Activated naive CD4-positive, alpha-beta T cell treated with anti-CD3 and anti-CD28 coated beads, Interleukin-2, amount 50 U/mL, for 72 hours (primary cell): ENCODE measurements at regions not wholly inside any gene's neighbourhood (a gene's known extent, or its start where the extent isn't known, plus 50 kb on each side); places are given as distances from the start of the nearest gene placed in this dataset.
A peak's percentile ranks its signal among the peaks of the same experiment; 100 is the strongest.

Experiments
- ATAC-seq, 2 donors: fragments of 150-1000 bp; cut with Tn5 transposase; 2 replicates each; pipeline ENCODE4 v1.10.0; 2021; ENCODE audit warnings: mild to moderate bottlenecking in 2 of 2, moderate library complexity in 2 of 2
- DNase-seq, 2 donors: peaks; one replicate each; pipeline ENCODE4 v3.0.0; 2021 to 2022; ENCODE audit warnings: low spot score in 2 of 2
- H3K27ac Mint-ChIP-seq, 2 donors: one replicate each; pipeline ENCODE4 v1.8.0; 2022; ENCODE audit warnings: mild to moderate bottlenecking in 2 of 2, mixed read lengths in 2 of 2
- H3K36me3 Mint-ChIP-seq, 2 donors: one replicate each; pipeline ENCODE4 v1.8.0; 2022; ENCODE audit warnings: mixed read lengths in 2 of 2
- H3K9me3 Mint-ChIP-seq, 2 donors: one replicate each; pipeline ENCODE4 v1.8.0; 2022; ENCODE audit warnings: mixed read lengths in 2 of 2

- H3K36me3 Mint-ChIP-seq = peaks cover 0 to 10% of the 10 kb centered on the region in 2 donors
- H3K27ac Mint-ChIP-seq = no peak overlapping the region
- peaks cover 6 to 8% of the 10 kb centered on the region in 2 donors for H3K9me3 Mint-ChIP-seq
- no peak for ATAC-seq
- no peak for DNase-seq
These were observed 159.3 kb downstream of the DYRK2 start for GRCh38 chr12:67807814-67808213.

DNA sequence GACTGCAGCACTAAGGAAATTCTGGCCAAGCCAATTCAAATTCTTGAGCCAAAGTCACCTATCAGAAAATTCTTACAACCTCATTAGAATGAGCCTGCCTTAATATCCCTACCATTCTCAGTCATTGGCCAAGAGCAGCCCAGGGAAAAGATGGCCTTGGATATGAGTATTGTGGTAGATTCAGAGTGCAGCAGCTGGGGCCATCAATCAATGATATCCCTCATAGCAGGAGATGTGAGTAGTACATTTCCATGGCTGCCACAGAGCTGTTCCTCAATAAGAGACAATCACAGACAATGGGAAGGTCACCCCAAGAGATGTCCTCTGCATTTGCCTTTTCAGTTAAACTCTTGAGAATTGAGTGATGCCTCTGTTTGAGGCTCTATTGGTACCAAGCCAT is 161.6 kb downstream of the DYRK2 start:
- no peak for ATAC-seq
- Mint-ChIP-seq H3K9me3 (peaks cover 8 to 12% of the 10 kb centered on the region in 2 donors), H3K36me3 (peaks cover 0 to 10% of the 10 kb centered on the region in 2 donors), H3K27ac (no peak overlapping the region)
- DNase-seq = no peak

- DNase-seq (no peak), ATAC-seq (peak; percentile 69 to 77)
- peaks cover 0 to 10% of the 10 kb centered on the region in 2 donors for H3K36me3 Mint-ChIP-seq
- peaks cover 8 to 12% of the 10 kb centered on the region in 2 donors for H3K9me3 Mint-ChIP-seq
- H3K27ac Mint-ChIP-seq = no peak overlapping the region
These were observed 163.2 kb downstream of the DYRK2 start for GRCh38 chr12:67811437-67812361.

GRCh38 chr12:67813456-67813904 is 164.9 kb downstream of the DYRK2 start:
- Mint-ChIP-seq H3K36me3 (peaks cover 0 to 10% of the 10 kb centered on the region in 2 donors), H3K9me3 (peaks cover 8 to 12% of the 10 kb centered on the region in 2 donors), H3K27ac (no peak overlapping the region)
- no peak for ATAC-seq
- DNase-seq = no peak

GRCh38 chr12:67816269-67816668 is 167.7 kb downstream of the DYRK2 start:
- ATAC-seq (no peak), DNase-seq (no peak)
- Mint-ChIP-seq H3K9me3 (peaks cover 7 to 9% of the 10 kb centered on the region in 2 donors), H3K27ac (no peak overlapping the region), H3K36me3 (peaks cover 0 to 5% of the 10 kb centered on the region in 2 donors)

DNA sequence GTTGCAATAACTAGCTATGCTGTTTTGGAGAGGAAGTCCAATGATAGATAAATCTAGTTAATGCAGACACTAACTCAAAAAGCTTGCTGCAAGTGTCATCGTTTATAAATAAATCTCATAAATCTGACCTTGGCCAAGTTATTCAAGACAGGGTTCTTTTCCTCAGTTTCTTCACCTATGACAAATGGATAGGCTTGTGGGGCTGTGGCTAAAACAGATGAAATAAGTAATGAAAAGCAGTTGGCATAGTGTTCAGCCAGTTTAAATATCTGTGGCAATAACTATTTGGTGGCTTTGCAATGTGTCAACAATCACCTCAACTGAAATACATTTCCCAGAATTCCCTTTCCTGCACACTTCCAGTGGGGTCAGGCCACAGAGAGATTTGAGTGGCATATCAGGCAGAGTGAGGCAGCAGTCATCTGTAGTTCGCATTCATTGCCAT is 169.9 kb downstream of the DYRK2 start:
- Mint-ChIP-seq H3K36me3 (no peaks in the 10 kb centered on the region), H3K27ac (no peak overlapping the region), H3K9me3 (peaks cover 3 to 4% of the 10 kb centered on the region in 2 donors)
- DNase-seq (no peak), ATAC-seq (no peak)

DNA sequence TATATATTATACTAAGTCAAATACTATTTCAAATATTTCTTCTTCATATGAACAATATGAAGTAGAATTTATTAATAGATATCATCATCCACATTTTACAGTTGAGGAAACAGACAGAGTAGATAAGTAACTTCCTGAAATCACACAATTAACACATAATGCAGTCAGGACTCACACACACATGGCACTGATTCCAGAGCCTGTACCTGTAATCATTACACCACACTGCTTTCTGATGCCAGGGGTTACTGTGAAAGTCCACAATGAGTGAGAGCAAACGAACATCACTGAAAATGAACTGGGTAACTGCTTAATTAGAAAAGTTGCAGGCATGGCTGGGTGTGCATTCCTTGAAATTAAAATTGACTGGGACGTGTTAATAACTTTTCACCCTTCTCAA is 169.3 kb upstream of the IFNG-AS1 start:
- Mint-ChIP-seq H3K27ac (no peak overlapping the region), H3K9me3 (peaks cover 0 to 3% of the 10 kb centered on the region in 2 donors), H3K36me3 (no peaks in the 10 kb centered on the region)
- DNase-seq (no peak), ATAC-seq (no peak)

DNA sequence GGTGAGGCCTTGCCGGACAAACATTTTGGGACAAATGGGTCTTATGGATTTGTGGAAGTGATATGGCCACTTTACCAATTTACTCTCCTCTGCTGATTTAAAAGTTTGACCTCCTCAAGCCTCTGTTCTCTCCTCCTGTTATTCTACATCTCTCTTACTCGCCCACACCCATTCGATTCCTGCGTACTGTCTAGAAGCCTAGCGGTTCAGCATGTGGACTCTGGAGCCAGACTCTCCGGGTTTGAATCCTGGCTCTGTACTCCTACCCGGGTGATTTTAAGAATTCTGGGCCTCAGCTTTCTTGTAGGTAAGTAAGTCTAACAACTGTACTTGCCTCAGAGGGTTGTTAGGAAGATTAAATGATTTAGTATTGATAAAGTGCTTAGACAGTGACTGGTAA is 168.6 kb upstream of the IFNG-AS1 start:
- Mint-ChIP-seq H3K9me3 (peaks cover 0 to 3% of the 10 kb centered on the region in 2 donors), H3K36me3 (no peaks in the 10 kb centered on the region), H3K27ac (no peak overlapping the region)
- DNase-seq (no peak), ATAC-seq (no peak)

- no peak overlapping the region for H3K27ac Mint-ChIP-seq
- ATAC-seq (no peak), DNase-seq (no peak)
- H3K36me3 Mint-ChIP-seq = no peaks in the 10 kb centered on the region
- peaks cover 0 to 3% of the 10 kb centered on the region in 2 donors for H3K9me3 Mint-ChIP-seq
These were observed 166.4 kb upstream of the IFNG-AS1 start for GRCh38 chr12:67822826-67823225.

GRCh38 chr12:67826148-67826547 is 163.1 kb upstream of the IFNG-AS1 start:
- ATAC-seq (no peak), DNase-seq (no peak)
- no peak overlapping the region for H3K27ac Mint-ChIP-seq
- peaks cover 3 to 11% of the 10 kb centered on the region in 2 donors for H3K9me3 Mint-ChIP-seq
- H3K36me3 Mint-ChIP-seq = peaks cover 5 to 21% of the 10 kb centered on the region in 2 donors

DNA sequence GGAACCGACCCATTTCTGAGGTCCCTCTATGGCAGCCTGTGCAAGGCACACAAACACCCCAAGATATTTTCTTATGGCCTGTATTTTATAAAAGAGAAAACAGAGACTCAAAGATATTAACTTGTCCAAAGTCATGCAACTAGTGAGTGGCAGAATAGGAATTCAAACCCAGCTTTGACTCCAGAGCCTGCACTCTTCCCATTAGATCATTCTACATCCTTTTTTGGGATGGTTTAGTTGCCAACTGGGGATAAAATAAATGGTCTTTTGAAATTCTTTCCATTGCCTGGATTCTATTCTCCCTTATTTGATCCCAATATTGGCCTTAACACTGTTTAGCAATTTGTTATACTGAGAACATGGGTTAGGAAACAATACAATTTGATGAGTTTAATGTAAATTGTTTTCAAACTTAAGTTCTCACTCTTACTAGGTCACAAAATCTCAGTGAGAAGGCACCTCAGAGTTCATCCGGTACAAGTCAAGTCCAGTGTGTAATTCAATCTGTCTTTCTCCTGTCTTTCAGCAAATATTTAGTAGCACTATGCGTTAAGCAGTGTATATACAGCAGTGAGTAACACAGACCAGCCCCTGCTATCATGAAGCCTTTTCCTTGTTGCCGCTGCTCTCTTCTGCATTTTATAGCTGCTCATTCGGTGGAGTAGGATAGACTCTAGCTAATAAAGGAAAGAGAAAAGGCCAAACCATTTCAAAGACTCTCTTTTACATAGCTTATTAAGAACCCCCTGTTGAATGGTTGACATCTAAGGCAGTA is 162.1 kb upstream of the IFNG-AS1 start:
- DNase-seq (no peak), ATAC-seq (no peak)
- Mint-ChIP-seq H3K36me3 (peaks cover 5 to 21% of the 10 kb centered on the region in 2 donors), H3K9me3 (peaks cover 3 to 11% of the 10 kb centered on the region in 2 donors), H3K27ac (peak overlapping the region in 1 of 2 donors; percentile 83)

- Mint-ChIP-seq H3K36me3 (peaks cover 5 to 21% of the 10 kb centered on the region in 2 donors), H3K9me3 (peaks cover 3 to 11% of the 10 kb centered on the region in 2 donors), H3K27ac (peak overlapping the region; percentile 38 to 83)
- peak in 1 of 2 donors; percentile 44 for DNase-seq
- ATAC-seq = peak; percentile 99 to 100
These were observed 161.3 kb upstream of the IFNG-AS1 start for GRCh38 chr12:67827820-67828383.

DNA sequence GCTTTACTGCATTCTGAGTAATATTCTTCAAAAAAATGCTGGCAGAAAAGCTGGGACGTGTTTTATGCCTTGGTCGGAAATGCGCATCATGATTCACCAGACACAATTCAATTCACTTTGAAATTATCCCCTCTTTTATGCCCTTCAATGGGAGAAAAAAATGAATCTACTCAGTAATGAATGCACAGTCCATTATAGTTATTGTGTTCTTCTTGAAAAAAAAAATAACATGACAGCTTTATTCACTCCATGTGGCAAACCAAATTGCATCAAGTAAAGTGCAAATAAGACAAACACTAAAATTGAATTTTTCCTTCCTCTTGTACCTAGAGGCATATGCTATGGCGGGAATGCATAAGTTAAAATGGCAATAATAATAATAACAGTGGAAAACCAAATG is 159.4 kb upstream of the IFNG-AS1 start:
- no peak overlapping the region for H3K27ac Mint-ChIP-seq
- H3K9me3 Mint-ChIP-seq = peaks cover 3 to 14% of the 10 kb centered on the region in 2 donors
- H3K36me3 Mint-ChIP-seq = peaks cover 5 to 21% of the 10 kb centered on the region in 2 donors
- DNase-seq = no peak
- ATAC-seq = no peak

- DNase-seq (no peak), ATAC-seq (no peak)
- Mint-ChIP-seq H3K36me3 (peaks cover 5 to 21% of the 10 kb centered on the region in 2 donors), H3K9me3 (peaks cover 3 to 15% of the 10 kb centered on the region in 2 donors), H3K27ac (no peak overlapping the region)
These were observed 157.1 kb upstream of the IFNG-AS1 start for GRCh38 chr12:67832155-67832554.

GRCh38 chr12:67833602-67834001 is 155.6 kb upstream of the IFNG-AS1 start:
- DNase-seq = no peak
- Mint-ChIP-seq H3K27ac (no peak overlapping the region), H3K36me3 (peaks cover 5 to 15% of the 10 kb centered on the region in 2 donors), H3K9me3 (peaks cover 3 to 21% of the 10 kb centered on the region in 2 donors)
- no peak for ATAC-seq

- ATAC-seq (no peak), DNase-seq (no peak)
- H3K9me3 Mint-ChIP-seq = peaks cover 8 to 20% of the 10 kb centered on the region in 2 donors
- peaks cover 8 to 11% of the 10 kb centered on the region in 2 donors for H3K36me3 Mint-ChIP-seq
- no peak overlapping the region for H3K27ac Mint-ChIP-seq
These were observed 151.4 kb upstream of the IFNG-AS1 start for GRCh38 chr12:67837876-67838275.
